H1 (cell line): ENCODE measurements at regions not wholly inside any gene's neighbourhood (a gene's known extent, or its start where the extent isn't known, plus 50 kb on each side); places are given as distances from the start of the nearest gene placed in this dataset.

Experiments used
- CTCF ChIA-PET: fragments of 300-600 bp; sonication (Branson Sonifier 250); formaldehyde crosslinking; loops from one replicate; lab custom pipeline; 2021; ENCODE audit not compliant: partially characterized antibody; lab: Charles Lee
- POLR2A ChIA-PET: fragments of 300-600 bp; sonication (Branson Sonifier 250); formaldehyde crosslinking; loops from one replicate; lab custom pipeline; 2021; ENCODE audit warnings: inconsistent platforms; ENCODE audit not compliant: partially characterized antibody; lab: Charles Lee
- DNase-seq, 2 experiments: peaks; one replicate each; pipeline versions ENCODE4 v3.0.0 to v3.0.0-alpha.2; 2010 to 2022; ENCODE audit warnings: low spot score in 2 of 2, low read depth in 1 of 2, mixed read lengths in 1 of 2
- FAIRE-seq: peaks from 2 replicates; lab custom pipeline; 2011; peaks lifted over from hg19 to GRCh38; lab: Jason Lieb, UNC
- H2AFZ ChIP-seq: 2 replicates; pipeline ENCODE4 v1.8.1; 2012; ENCODE audit warnings: low read length, inconsistent platforms
- H2AK5ac ChIP-seq: 2 replicates; pipeline ENCODE4 v1.6.1; 2013; ENCODE audit warnings: low read depth, low read length
- H2BK120ac ChIP-seq: replicated peaks from 2 replicates; pipeline ENCODE3; 2013; ENCODE audit warnings: low read depth, low read length, inconsistent platforms
- H2BK12ac ChIP-seq: 2 replicates; pipeline ENCODE4 v1.6.1; 2013; ENCODE audit warnings: low read depth, low read length
- H2BK15ac ChIP-seq: 2 replicates; pipeline ENCODE4 v1.6.1; 2013; ENCODE audit warnings: low read length
- H2BK20ac ChIP-seq: 2 replicates; pipeline ENCODE4 v1.6.1; 2013; ENCODE audit warnings: low read length
- H2BK5ac ChIP-seq: 2 replicates; pipeline ENCODE4 v1.6.1; 2013; ENCODE audit warnings: low read depth, low read length
- H3K14ac ChIP-seq: 2 replicates; pipeline ENCODE4 v1.6.1; 2013; ENCODE audit warnings: inconsistent platforms; ENCODE audit not compliant: insufficient read length
- H3K18ac ChIP-seq: 2 replicates; pipeline ENCODE4 v1.6.1; 2013; ENCODE audit warnings: low read length; ENCODE audit errors: extremely low read depth
- H3K23ac ChIP-seq: 2 replicates; pipeline ENCODE4 v1.6.1; 2013; ENCODE audit warnings: inconsistent platforms; ENCODE audit not compliant: insufficient read length
- H3K23me2 ChIP-seq: 2 replicates; pipeline ENCODE4 v1.6.1; 2013; ENCODE audit warnings: low read depth, low read length
- H3K27ac ChIP-seq: 2 replicates; pipeline ENCODE4 v1.6.1; 2011; ENCODE audit warnings: low read depth, low read length, inconsistent platforms
- H3K27me3 ChIP-seq, 4 experiments: replicated peaks in 1 of 4; 1 replicate in 1 of 4; 2 replicates in 3 of 4; pipeline versions ENCODE4 v1.6.1 to v1.8.1; 2011 to 2013; ENCODE audit warnings: low read length in 3 of 4, mild to moderate bottlenecking in 3 of 4, inconsistent platforms in 2 of 4, mixed read lengths in 2 of 4, moderate library complexity in 1 of 4; ENCODE audit not compliant: control insufficient read depth in 3 of 4, insufficient read depth in 3 of 4; ENCODE audit errors: extremely low read depth in 1 of 4
- H3K36me3 ChIP-seq, 4 experiments: 2 replicates each; pipeline versions ENCODE4 v1.6.1 to v1.8.1; 2011 to 2013; ENCODE audit warnings: mild to moderate bottlenecking in 4 of 4, low read length in 3 of 4, moderate library complexity in 2 of 4, control low read depth in 1 of 4, inconsistent platforms in 1 of 4; ENCODE audit not compliant: insufficient read depth in 4 of 4, control insufficient read depth in 2 of 4
- H3K4ac ChIP-seq: replicated peaks from 2 replicates; pipeline ENCODE3; 2013; ENCODE audit warnings: low read length, low read depth, mixed read lengths, inconsistent platforms; ENCODE audit not compliant: insufficient read length
- H3K4me1 ChIP-seq, 4 experiments: replicated peaks in 1 of 4; 1 replicate in 1 of 4; 2 replicates in 3 of 4; pipeline versions ENCODE4 v1.6.1 to v1.8.1; 2011 to 2013; ENCODE audit warnings: low read length in 3 of 4, inconsistent platforms in 2 of 4, mixed read lengths in 1 of 4; ENCODE audit not compliant: insufficient read depth in 4 of 4, control insufficient read depth in 3 of 4
- H3K4me2 ChIP-seq, 2 experiments: 2 replicates each; pipeline versions ENCODE4 v1.6.1 to v1.8.1; 2011 to 2013; ENCODE audit warnings: low read depth in 2 of 2, low read length in 2 of 2, control low read depth in 1 of 2, inconsistent platforms in 1 of 2, mild to moderate bottlenecking in 1 of 2; ENCODE audit not compliant: insufficient read depth in 1 of 2
- H3K4me3 ChIP-seq, 4 experiments: fragments of 200-600, 300-600 bp in 1 of 4; sonication (generic), shearing (Covaris generic), sonication (Bioruptor Twin) in 1 of 4; 2 replicates each; pipeline versions ENCODE4 v1.5.1 to v1.8.1; 2011 to 2016; ENCODE audit warnings: low read length in 4 of 4, low read depth in 3 of 4, control low read depth in 2 of 4, inconsistent platforms in 2 of 4, mild to moderate bottlenecking in 2 of 4, mixed read lengths in 1 of 4, moderate library complexity in 1 of 4; ENCODE audit not compliant: insufficient read depth in 2 of 4; ENCODE audit errors: extremely low read depth in 1 of 4
- H3K56ac ChIP-seq: replicated peaks from 2 replicates; pipeline ENCODE3; 2013; ENCODE audit warnings: low read depth, mild to moderate bottlenecking, mixed read lengths, low read length, inconsistent platforms; ENCODE audit not compliant: insufficient read length
- H3K79me1 ChIP-seq: 2 replicates; pipeline ENCODE4 v1.6.1; 2013; ENCODE audit warnings: low read depth, low read length, control low read depth
- H3K79me2 ChIP-seq, 2 experiments: 2 replicates each; pipeline versions ENCODE4 v1.6.1 to v1.8.1; 2012 to 2013; ENCODE audit warnings: low read length in 2 of 2, mild to moderate bottlenecking in 2 of 2, inconsistent platforms in 1 of 2; ENCODE audit not compliant: insufficient read depth in 2 of 2, control insufficient read depth in 1 of 2
- H3K9ac ChIP-seq, 4 experiments: replicated peaks in 1 of 4; 1 replicate in 1 of 4; 2 replicates in 3 of 4; pipeline versions ENCODE4 v1.6.1 to v1.8.1; 2011 to 2013; ENCODE audit warnings: low read depth in 3 of 4, low read length in 3 of 4, control low read depth in 2 of 4, mild to moderate bottlenecking in 2 of 4, moderate library complexity in 2 of 4, inconsistent platforms in 1 of 4; ENCODE audit errors: extremely low read depth in 1 of 4
- H3K9me3 ChIP-seq, 2 experiments: 2 replicates each; pipeline versions ENCODE4 v1.6.1 to v1.8.1; 2012 to 2013; ENCODE audit warnings: mild to moderate bottlenecking in 2 of 2, moderate library complexity in 2 of 2, control low read depth in 1 of 2, inconsistent platforms in 1 of 2, low read depth in 1 of 2, low read length in 1 of 2, mixed read lengths in 1 of 2; ENCODE audit not compliant: insufficient read depth in 2 of 2
- H4K20me1 ChIP-seq, 2 experiments: replicated peaks in 1 of 2; 2 replicates each; pipeline versions ENCODE3 to v1.8.1; 2011 to 2013; ENCODE audit warnings: inconsistent platforms in 2 of 2, low read length in 2 of 2, mild to moderate bottlenecking in 1 of 2; ENCODE audit not compliant: insufficient read depth in 2 of 2, control insufficient read depth in 1 of 2
- H4K5ac ChIP-seq: 2 replicates; pipeline ENCODE4 v1.6.1; 2013; ENCODE audit warnings: low read length, low read depth, mixed read lengths, inconsistent platforms; ENCODE audit not compliant: insufficient read length
- H4K8ac ChIP-seq: 2 replicates; pipeline ENCODE4 v1.8.0; 2013; ENCODE audit warnings: mild to moderate bottlenecking, moderate library complexity, low read length, inconsistent platforms; ENCODE audit not compliant: insufficient read depth; ENCODE audit errors: extremely low read depth
- H4K91ac ChIP-seq: replicated peaks from 2 replicates; pipeline ENCODE3; 2013; ENCODE audit warnings: low read length, mixed read lengths, inconsistent platforms; ENCODE audit not compliant: insufficient read length
- BCL11A ChIP-seq, 2 experiments: IDR thresholded peaks; one replicate each; pipeline ENCODE4 v1.6.1; 2011; ENCODE audit warnings: low read depth in 2 of 2, low read length in 2 of 2, mild to moderate bottlenecking in 2 of 2
- CEBPB ChIP-seq: IDR thresholded peaks from 2 replicates; pipeline ENCODE4 v1.6.1; 2012; ENCODE audit warnings: low read depth, low read length
- CREB1 ChIP-seq: IDR thresholded peaks from 2 replicates; pipeline ENCODE4 v1.6.1; 2012; ENCODE audit warnings: inconsistent platforms
- HDAC2 ChIP-seq, 2 experiments: fragments of 300-600 bp in 1 of 2; sonication (generic) in 1 of 2; IDR thresholded peaks; 2 replicates each; pipeline ENCODE4 v1.6.1; 2011 to 2012; ENCODE audit warnings: low read depth in 2 of 2, low read length in 2 of 2, mild to moderate bottlenecking in 2 of 2, moderate library complexity in 2 of 2, borderline replicate concordance in 1 of 2, inconsistent platforms in 1 of 2
- KDM1A ChIP-seq: fragments of 200-600, 300-600 bp; sonication (generic); IDR thresholded peaks from 2 replicates; pipeline ENCODE4 v1.7.1; 2016; ENCODE audit warnings: mild to moderate bottlenecking, low read length, borderline replicate concordance
- KDM5A ChIP-seq: fragments of 200-600 bp; IDR thresholded peaks from 2 replicates; pipeline ENCODE4 v1.7.1; 2012; ENCODE audit warnings: mild to moderate bottlenecking, low read length, inconsistent platforms, mixed read lengths
- NANOG ChIP-seq: IDR thresholded peaks from 2 replicates; pipeline ENCODE4 v1.6.1; 2011; ENCODE audit warnings: low read length, low read depth, mild to moderate bottlenecking, inconsistent platforms; ENCODE audit not compliant: insufficient read depth, poor library complexity, severe bottlenecking
- RAD21 ChIP-seq, 2 experiments: IDR thresholded peaks in 1 of 2; conservative IDR thresholded peaks in 1 of 2; 2 replicates each; pipeline ENCODE4 v1.6.1; 2011; ENCODE audit warnings: low read depth in 2 of 2, low read length in 2 of 2, improper control_type of control experiment in 1 of 2, inconsistent platforms in 1 of 2, mild to moderate bottlenecking in 1 of 2, moderate library complexity in 1 of 2
- RBBP5 ChIP-seq: IDR thresholded peaks from 2 replicates; pipeline ENCODE4 v1.7.1; 2012; ENCODE audit warnings: low read depth, mild to moderate bottlenecking, inconsistent platforms, low read length, moderate library complexity, borderline replicate concordance
- RXRA ChIP-seq: IDR thresholded peaks from 2 replicates; pipeline ENCODE4 v1.6.1; 2011; ENCODE audit warnings: low read depth, mild to moderate bottlenecking, low read length, moderate library complexity; ENCODE audit not compliant: insufficient read depth
- SP4 ChIP-seq: IDR thresholded peaks from 2 replicates; pipeline ENCODE4 v1.6.1; 2012; ENCODE audit warnings: low read length, inconsistent platforms
- SRF ChIP-seq: IDR thresholded peaks from 2 replicates; pipeline ENCODE4 v1.6.1; 2011; ENCODE audit warnings: mild to moderate bottlenecking, low read depth, low read length, moderate library complexity
- WGBS, 2 experiments: shearing (Covaris generic) in 1 of 2; methylation state at CpG; one replicate each; pipeline versions ENCODE4 v1.1.6 to v1.1.7; 2013 to 2015; ENCODE audit warnings: low lambda C conversion rate in 2 of 2, mixed read lengths in 2 of 2, inconsistent platforms in 1 of 2, low coverage in 1 of 2, missing lambda C conversion rate in 1 of 2; ENCODE audit not compliant: insufficient replicate concordance in 2 of 2, insufficient coverage in 1 of 2, insufficient read length in 1 of 2; ENCODE audit errors: extremely low coverage in 1 of 2, missing lambda C conversion rate in 1 of 2; 5-methylcytosine and 5-hydroxymethylcytosine counted together

- Histone ChIP-seq H3K9me3 (no peaks in the 10 kb centered on the region), H3K79me1 (no peaks in the 10 kb centered on the region), H4K20me1 (no peaks in the 10 kb centered on the region), H2BK120ac (no peak overlapping the region), H3K18ac (no peak overlapping the region), H3K9ac (no peak overlapping the region), H3K4me1 (no peaks in the 10 kb centered on the region), H3K23me2 (no peaks in the 10 kb centered on the region), H3K14ac (no peak overlapping the region), H3K36me3 (no peaks in the 10 kb centered on the region), H2AK5ac (no peak overlapping the region), H3K4me2 (no peak overlapping the region), H2AFZ (peak overlapping the region; percentile 96; the same call in 1 of the 2 replicates), H3K56ac (no peak overlapping the region), H2BK12ac (peak overlapping the region; percentile 71; the same call in 1 of the 2 replicates), H2BK5ac (no peak overlapping the region), H3K27ac (no peak overlapping the region), H3K79me2 (no peaks in the 10 kb centered on the region), H4K91ac (peak overlapping the region; percentile 47), H3K27me3 (no peaks in the 10 kb centered on the region; a peak in 1 of 7 replicates), H3K23ac (no peak overlapping the region), H3K4me3 (no peak overlapping the region), H4K5ac (no peak overlapping the region), H4K8ac (no peak overlapping the region), H2BK15ac (0 out of 2 replicates have a peak overlapping the region, but pooled peaks have one; percentile 23), H2BK20ac (no peak overlapping the region), H3K4ac (no peak overlapping the region)
- ChIA-PET POLR2A (no interaction called here), CTCF (interaction anchor here (0.6 to 6.9 kb wide), 50 partner anchors 10 to 643 kb away, joined by 3 to 79 read pairs (median 5); partner anchors contain the start of gene CHIC2)
- FAIRE-seq, result peak; percentile 85
- DNase-seq, result peak; percentile 49 to 65
- 40% methylated on average over 8 of the region's 8 CpGs; no CpG with 5 or more reads in 1 of the 2 experiments for WGBS, 2 experiments
- no peak for TF ChIP-seq KDM1A
- TF ChIP-seq RXRA, result no peak
- peak; percentile 90 to 91 for TF ChIP-seq RAD21 (IDR thresholded peaks at IDR 0.05 in 1 of 2, conservative IDR thresholded peaks at IDR 0.05 in 1 of 2; ENCODE audit: low read depth in 2 of 2, low read length in 2 of 2)
- TF ChIP-seq NANOG, result no peak
- no peak for TF ChIP-seq RBBP5
- TF ChIP-seq CREB1, result no peak; the same call in 1 of the 2 replicates
- no peak for TF ChIP-seq SRF
- no peak for TF ChIP-seq SP4
- TF ChIP-seq HDAC2 (IDR thresholded peaks at IDR 0.05; ENCODE audit: borderline replicate concordance in 1 of 2, low read depth in 2 of 2, low read length in 2 of 2), result peak in 1 of 2 experiments; percentile 69; a peak in 1 of 4 replicates
- TF ChIP-seq BCL11A (IDR thresholded peaks at IDR 0.05; ENCODE audit: low read depth in 2 of 2, low read length in 2 of 2), result no peak
- no peak for TF ChIP-seq CEBPB
- TF ChIP-seq KDM5A, result no peak
These were observed 134.2 kb downstream of the CHIC2 start for GRCh38 chr4:53929955-53930798.
